Erythroblast (primary cell): ENCODE measurements at regions not wholly inside any gene's neighbourhood (a gene's known extent, or its start where the extent isn't known, plus 50 kb on each side); places are given as distances from the start of the nearest gene placed in this dataset.

Experiments
- DNase-seq, 2 experiments: peaks; one replicate each; lab custom pipeline; 2025; lab: John Stamatoyannopoulos, UW
- GATA1 ChIP-seq: IDR thresholded peaks from 2 replicates; pipeline ENCODE4 v1.6.1; 2011; ENCODE audit warnings: low read depth, mild to moderate bottlenecking, control low read depth, low read length, moderate library complexity
- POLR2A ChIP-seq: IDR thresholded peaks from 2 replicates; pipeline ENCODE4 v1.6.1; 2011; ENCODE audit warnings: mild to moderate bottlenecking, low read length

DNA sequence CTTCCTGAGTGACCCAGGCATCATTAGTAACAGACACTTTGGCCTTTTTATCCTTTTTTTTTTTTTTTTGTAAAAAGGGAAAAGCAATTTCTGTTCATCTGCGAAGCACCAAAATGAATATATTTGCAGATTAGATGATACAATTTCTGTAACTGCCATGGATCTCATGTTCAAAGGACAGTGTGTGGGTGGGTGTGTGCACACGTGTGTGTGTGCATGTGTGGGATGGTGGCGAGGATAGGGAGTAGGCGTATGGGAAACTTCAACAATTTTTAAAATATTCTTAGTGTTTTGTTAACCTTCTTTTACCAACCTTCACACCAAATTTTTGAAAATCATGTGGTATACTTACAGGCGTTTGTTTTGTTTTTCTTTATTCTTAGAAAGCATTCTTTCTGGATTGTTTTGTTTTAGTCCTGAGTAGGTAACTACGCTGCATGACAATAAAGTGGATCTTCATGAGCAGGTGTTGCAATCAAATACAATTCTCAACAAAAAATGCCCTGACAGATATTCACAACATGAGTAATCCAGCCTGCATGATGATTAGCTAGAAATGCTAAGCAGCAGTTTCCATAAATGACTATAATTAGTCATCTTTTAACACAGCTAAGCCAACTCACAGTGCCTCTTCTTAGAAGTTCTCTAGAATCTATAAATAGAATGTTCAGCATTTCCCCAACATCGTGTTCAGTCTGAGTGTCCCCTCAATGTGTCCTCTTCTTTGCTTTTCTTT is 53.5 kb upstream of the RMDN2 start:
- no peak for DNase-seq
- TF ChIP-seq GATA1 (no peak), POLR2A (no peak)

DNA sequence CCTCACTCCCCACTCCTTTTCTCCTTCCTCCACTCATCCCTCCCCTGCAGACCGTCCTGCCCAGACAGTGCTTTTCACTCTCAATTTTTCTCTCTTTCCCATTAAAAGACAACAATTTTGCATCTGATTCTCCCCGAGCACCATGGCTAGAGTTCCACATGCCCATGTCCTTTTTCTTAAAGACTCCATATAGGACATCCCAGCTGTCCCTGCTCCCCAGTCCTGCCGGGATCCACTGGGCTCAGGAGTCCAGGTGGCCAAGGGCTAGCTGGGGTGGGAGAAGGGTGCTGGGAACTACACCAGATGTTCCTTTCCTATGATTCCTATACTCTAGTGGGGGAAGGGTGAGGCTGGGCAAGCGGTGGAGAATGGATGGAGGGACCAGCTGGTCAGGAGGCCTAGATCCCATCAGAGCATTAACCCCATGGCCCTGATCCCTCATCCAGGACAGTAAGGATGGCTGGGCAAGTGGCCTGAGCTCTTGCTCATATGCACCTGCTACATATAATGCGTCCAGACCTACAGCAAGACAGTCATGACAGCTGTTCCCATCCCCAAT is 52.8 kb upstream of the RMDN2 start:
- no peak for DNase-seq
- TF ChIP-seq POLR2A (no peak), GATA1 (no peak)

DNA sequence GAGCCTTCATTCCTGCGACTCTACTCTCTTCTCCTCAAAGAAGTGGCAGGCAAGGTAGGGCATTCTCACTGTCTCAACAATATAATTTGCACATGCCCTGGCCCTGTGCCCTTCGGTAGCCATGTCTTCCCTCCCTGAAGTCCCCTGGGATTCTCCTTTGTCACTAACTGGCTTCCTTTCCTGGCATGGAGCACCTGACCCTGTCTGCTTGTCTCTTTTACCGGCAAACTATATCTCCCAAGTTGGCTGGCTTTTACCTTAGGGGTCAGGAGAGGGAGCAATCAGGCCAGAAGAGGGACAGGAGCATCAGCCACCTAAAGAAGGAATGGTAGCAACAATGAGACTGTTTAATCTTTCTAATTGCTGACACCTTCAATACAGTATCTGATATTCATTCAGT is 51.9 kb upstream of the RMDN2 start:
- no peak for DNase-seq
- TF ChIP-seq GATA1 = no peak
- no peak for TF ChIP-seq POLR2A

- DNase-seq = no peak
- TF ChIP-seq POLR2A = no peak
- TF ChIP-seq GATA1 = no peak
These were observed 51.2 kb upstream of the RMDN2 start for GRCh38 chr2:37873749-37874330.

DNA sequence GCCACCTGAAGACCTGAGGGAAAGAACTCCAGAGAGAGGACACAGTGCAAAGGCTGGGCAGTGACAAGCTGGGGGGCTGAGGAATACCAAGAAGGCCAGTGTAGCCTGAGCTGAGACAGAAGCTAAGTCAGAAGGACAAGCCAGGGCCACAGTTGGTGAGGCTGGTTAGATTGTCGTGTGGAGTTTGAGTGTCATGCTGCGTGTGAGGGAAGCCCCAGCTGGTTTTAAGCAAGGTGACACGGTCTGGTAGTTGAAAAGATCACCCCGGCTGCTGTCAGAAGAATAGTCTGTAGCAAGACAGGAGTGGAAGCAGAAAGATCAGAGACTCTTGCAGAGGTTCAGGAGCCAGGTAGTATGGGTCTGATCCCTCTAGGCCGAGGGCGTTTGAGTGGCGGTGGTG is 50.6 kb upstream of the RMDN2 start:
- DNase-seq = no peak
- no peak for TF ChIP-seq POLR2A
